HG03108 (cell line): ENCODE measurements at regions not wholly inside any gene's neighbourhood (a gene's known extent, or its start where the extent isn't known, plus 50 kb on each side); places are given as distances from the start of the nearest gene placed in this dataset.

Source experiments
- ATAC-seq: cut with Tn5 transposase; IDR thresholded peaks from one replicate; pipeline ENCODE4 v1.9.1; 2021; ENCODE audit warnings: moderate library complexity; ENCODE audit not compliant: unreplicated experiment

DNA sequence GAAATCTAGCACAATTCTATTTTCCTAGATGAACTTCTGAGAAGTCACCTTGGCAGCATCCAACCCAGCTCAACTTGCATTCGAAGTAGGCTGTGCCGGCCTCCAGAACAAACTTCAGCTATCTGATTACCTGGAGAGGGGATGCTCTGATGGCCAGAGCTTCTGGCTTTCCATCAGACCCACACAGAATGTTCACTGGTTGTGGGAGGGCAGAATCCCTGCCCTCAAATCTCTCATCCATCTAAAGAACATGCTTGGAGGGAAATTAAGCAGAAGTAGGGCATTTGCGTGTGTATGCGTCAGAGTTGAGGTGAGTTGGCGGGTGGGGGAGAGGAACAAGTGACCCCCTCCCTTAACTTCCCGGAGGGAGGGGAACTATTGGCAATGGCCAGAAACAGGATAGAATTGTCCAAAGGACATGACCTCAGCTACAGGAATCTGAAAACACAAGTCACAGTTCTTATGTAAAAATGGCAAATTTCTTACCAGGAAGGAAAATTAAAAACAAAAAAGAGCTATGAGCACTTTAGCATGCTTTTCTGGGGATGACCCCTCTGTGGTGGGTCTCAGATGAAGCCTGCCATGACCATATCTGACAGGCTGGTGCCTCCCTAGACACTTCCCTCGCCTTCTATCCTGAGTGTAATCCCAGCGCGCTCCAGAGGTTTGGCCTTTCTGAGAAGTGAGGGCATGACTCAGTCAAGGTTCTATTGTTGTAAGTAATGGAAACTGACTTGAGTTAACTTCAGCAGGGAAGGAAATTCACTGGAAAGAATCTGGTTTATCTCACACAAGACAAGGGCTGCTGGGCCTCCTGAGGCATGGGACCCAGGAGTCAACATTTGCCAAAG is 278.8 kb downstream of the RPS24 start:
- no peak for ATAC-seq

DNA sequence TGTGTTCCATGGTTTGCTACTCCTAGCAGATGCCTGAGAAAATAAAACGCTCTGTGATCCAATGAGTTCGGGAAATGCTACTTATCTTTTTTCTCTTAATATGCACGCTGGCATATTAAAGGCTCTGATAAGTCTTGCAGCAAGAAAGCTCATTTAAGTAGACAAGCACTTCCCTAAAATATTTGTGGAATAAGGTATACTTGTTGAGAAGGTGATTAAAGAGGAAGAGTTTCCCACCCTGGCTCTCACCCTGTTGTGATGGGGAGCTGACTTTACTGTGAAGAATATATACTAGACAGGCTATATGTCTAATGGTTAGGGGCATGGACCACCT is 279.4 kb downstream of the RPS24 start:
- no peak for ATAC-seq

DNA sequence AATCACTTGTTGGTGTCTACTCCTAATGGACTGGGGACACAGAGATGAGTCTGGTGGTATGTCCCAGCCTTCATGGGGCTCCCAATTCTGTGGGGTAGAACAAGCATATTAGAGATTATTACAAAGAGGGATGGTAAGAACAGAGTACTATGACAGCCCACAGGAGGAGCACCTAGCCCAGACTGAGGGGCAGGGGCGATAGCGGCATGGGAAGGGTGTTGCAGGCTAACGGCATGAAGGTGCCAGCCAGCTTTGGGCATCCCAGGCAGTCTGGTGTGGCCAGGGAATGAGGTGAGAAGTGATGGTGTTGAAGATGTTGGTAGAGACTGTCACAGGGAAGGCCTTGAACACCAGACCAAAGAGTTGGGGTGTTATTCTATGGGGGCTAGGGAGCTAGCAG is 280.0 kb downstream of the RPS24 start:
- ATAC-seq: no peak

DNA sequence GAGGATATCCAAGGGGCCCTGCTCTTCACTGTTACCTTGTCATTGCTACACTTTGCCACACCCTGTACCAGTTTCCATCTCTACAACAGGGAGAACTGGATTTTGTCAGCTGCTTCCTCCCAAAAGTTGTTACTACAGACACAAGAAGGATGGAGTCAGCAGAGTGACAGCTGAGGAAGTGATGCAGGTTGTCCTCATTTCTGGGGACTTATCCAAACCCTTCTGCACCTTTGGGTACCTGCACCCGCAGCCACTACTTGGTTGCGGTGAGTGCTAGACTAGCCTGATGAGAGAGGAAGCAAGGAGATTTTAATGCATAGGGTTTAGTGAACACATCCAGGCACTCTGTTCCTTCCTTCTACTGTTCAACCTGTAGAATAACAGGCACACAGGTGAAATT is 281.0 kb downstream of the RPS24 start:
- ATAC-seq: no peak

DNA sequence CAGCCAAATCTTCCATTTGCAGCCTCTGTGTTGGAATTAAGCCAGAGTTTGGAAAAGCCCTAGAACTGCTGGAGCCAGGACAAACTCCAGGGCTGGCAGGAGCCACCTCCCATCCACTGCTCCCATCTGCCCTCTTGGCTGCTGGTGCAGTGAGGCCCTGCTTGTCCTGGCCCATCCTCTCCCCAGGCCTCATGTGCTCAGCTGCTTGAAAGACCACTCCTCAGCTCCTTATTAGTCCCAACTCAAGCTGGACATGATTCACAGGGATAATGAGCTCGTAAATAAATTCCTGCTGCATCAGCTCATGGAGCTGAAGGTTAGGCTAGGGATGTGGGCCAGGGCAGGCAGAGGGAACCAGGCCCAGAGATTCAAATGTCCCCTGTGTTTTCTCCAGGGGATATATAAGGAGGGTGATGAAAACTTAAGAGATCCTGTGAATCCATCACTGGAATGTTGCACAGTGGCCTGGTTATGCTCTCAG is 282.8 kb downstream of the RPS24 start:
- ATAC-seq: no peak

DNA sequence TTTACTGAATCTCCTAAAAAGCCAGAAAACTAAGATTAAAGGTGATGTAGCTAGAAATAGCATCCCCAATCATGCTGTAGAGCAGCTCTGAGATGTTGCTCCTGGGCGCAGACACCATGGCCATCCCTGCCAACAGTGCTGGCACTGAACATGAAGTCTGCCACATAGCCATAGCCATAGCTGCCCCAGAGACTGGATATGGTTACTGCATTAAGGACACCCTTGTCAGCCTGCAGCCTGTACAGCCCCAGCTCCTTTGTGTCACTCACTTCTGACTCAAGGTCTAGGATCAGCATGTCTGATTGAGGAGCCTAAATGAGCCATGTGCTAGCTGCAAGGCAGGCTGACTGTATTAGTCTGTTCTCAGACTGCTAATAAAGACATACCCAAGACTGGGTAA is 284.6 kb downstream of the RPS24 start:
- ATAC-seq: no peak

DNA sequence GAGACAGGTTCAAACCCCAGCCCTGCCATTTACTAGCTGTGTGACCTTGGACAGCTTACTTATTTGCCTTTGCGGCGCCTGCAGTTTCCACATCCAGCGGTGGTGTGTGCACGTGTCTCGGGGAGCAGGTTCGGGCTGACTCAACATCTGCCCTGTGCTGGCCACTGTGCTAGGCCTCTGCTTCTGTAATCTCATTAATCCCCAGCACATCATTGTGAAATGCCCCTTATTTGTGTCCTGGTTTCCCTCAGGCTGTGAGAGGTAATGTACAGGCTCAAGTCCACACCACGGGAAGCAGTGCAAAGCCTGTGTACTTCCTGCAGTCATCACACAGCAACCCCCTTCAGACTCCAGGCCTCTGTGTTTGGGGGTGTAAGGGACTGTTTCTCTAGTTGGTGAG is 285.7 kb downstream of the RPS24 start:
- no peak for ATAC-seq

DNA sequence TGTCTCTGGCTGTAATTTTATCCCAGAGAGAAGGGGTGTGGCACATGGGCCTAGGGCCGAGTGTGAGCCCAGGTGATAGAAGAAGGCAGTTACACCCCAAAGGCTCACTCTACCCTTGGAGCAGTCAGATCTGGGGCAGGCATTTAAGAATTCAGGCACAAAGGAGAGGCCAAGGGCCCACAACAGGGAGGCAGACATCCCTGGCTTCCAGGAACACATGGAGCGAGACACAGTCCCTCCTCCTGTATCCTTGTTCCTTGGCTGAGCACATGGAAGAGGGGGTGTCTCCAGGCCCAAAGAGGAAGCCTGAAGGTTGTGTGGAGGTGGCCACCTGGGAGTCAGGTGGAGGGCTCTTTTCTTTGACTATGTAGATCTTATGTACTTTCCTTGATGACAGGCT is 286.2 kb downstream of the RPS24 start:
- ATAC-seq: no peak

DNA sequence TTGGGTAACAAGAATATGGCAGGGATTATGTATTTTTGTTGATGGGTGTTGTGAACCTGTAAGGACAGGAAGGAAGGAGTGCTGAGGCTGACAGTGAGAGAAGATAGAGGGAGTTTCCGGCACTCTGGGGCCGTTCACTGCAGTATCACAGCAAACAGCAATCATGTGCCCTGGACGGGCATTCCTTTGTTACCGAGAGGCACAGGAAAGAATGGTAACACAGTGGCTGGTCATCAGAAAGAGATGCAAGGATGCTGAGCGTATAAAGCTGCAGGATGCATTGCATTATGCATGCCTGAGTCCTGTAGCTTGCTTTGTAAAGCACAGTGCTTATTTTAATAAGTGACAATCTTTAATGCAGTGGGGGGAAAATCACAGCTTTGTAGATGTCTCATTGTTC is 286.8 kb downstream of the RPS24 start:
- ATAC-seq: no peak

DNA sequence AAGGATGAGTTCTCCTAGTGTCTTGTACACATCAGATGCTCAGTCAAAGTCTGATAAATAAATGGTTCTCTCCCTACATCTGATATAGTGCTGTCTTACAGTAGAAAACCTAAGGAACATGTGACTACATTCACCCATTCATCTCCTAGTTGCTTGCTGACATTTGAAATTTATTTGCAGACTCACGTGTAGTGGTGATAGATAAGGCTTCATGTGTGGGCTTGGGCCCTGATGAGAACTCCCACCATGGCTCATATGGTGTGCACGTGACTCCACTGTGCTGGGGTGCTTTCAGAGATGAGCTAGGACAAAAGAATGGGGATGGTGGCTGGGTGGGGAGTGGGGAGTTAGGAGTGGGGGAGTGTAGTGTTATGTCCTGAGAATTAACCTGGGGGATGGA is 287.3 kb downstream of the RPS24 start:
- no peak for ATAC-seq

DNA sequence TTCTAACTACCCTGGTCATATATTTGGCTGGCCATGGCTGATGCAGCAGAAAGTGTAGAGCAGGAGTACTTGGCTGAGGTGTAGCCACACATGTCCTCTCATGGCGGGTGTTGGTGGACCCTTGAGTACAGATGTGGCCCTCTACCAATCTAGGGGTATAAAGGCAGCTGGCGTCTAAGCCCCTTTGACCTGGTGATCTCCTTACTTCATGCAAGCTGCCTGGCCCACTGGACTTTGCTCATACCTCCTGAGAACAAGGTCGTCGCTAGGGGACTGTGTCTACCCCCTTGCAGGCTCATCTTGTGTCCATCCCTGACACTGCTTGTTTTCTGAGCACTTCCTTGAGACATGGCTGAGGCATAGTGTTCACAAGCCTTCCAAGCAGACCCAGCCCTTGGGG is 287.8 kb downstream of the RPS24 start:
- ATAC-seq: no peak

DNA sequence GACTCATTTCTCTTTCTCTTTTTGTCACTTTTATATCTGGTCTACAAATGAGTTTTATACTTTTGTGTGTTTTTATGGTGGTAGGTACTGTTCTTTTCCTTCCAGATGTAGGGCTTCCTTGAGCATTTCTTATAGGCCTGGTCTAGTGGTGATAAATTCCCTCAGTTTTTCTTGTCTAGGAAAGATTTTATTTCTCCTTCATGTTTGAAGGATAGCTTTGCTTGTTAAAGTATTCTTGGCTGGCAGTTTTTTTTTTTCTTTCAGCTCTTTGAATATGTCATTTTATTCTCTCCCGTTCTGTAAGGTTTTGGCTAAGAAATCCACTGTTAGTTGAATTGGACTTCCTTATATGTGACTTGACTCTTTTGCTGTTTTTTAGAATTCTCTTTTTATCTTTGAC is 292.7 kb downstream of the RPS24 start:
- no peak for ATAC-seq

DNA sequence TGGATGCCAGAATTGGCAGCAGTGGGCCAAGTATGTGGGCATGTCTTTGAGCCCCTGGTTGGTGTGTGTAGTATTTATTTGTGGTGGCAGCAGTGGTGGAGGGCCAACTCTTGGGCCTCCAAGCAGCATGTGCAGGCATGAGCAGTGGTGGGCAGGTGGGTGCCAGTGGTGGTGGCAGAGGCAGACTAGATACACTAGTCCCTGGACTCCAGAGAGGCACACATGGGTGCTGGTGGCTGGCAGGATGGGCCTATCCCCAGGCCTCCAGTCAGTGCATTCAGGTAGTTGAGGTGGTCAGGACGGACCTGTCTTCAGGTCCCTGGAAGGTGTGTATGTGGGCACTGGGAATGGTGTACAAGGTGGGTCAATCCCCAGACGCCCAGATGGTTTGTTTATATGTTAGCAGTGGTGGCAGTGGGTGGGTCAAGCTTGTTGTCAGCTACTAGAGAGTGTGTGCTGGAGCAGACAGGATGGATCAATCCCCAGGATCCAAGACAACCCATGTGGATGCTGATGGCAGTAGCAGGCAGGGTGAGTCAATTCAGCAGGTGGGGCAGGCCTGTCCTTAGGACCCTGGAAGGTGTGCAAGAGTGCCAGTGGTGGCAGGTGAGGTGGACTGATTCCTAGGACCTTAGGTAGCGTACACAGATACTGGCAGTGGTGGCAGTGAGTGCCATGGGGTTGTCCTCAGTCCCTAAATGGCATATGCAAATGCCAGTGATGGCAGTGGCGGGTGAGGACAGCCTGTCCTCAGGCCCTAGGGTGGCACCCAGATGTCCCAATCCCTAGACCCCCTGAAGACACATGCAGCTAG is 294.3 kb downstream of the RPS24 start:
- ATAC-seq: no peak

DNA sequence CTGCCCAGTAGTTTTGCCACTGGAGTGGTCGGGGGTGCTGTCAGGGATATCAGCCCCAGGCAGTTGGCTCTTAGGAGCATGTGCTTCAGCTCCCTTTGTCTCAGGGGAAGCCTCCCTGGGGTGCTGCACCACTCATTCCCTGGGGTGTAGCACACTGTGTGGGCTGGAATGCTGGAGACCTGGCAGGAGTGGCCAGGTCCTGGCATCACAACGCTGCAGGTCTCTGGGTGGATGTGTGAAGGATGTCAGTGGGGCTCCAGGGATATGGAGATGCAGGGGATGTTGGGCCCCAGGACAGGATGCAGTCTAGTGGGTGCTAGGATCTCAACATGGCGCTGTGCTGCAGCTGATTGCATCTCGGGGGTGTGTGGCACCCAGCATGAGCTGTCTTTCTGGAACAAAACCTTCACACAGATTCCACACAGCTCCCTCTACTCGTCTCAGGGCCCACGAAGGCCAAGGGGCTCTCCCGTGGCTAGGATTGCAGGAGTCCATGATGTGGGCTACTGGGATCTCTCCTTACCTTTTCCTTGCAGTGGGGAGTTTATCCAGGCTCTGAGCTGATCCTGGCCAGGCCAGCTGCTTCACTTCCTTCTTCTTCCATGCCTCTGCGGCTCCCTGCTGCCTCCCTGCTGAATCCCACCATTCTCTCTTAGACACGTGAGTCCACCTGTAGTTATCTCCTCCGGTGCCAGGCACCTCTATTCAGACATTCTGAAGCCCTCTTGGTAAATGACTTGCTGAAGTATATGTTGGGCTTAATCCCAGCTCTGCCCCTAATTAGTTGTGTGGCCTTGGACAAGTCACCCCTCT is 295.1 kb downstream of the RPS24 start:
- ATAC-seq: no peak

DNA sequence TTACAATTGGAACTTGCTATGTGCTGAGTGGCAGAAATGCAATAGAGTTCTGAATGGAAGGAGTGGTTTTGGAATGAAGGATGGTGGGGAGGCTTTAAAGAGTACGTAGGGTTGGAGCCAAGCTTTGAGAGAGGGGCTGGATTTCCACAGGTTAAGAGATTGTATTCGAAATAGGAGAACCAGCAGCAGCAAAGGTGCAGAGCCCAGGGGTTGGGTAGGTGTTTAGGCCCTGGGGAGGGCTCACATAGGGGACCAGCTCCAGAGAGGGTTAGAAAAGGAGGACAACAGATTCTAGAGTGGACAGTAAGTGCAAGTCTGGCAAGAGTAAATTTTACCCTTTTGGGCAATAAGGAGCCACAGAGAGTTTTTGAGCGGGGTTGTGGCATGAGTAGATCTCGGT is 297.2 kb downstream of the RPS24 start:
- ATAC-seq: no peak

DNA sequence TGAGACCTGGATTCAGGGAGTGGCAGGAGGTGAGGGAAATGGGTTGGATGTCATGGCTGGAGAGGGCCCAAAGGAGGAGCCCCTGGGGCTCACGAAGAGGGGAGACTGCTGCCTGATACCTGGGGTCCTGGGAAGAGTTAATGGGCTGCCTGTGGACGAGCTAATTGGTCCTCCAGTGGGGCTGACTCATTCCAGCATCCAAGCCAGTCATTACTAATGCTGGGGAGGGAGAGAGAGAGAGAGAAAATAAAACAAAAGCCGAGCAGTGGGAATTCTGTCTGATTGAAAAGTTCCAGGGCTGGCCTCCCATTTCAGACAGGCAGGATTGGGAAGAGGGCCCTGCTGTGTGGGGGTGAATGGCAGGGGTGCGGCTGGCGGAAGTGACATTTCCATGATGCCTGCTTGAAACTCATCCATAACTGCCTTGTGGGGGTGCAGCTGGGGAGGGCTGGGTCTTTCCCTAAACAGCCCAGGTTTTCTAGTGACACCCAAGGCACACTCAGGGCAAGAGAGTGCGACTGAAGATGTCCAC is 297.8 kb downstream of the RPS24 start:
- ATAC-seq: no peak

DNA sequence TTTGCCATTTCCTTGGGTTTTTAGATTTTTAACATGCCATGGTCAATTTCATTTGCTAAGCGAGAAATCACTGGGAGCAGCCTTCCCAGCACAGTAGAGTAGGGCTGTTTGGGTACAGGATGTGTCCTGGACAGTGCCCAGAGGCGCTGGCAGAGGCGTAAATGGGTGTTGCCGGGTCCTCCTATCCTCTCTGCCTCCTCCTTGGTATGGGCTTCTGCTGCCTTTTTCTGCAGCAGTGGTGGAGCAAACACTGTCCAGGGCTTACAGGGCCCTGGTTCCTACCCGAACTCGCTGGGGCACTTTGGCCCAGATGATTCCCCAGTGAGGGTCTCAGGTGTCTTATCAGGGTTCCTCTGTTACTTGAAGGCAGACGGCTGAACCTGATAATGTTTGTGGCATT is 298.3 kb downstream of the RPS24 start:
- no peak for ATAC-seq

DNA sequence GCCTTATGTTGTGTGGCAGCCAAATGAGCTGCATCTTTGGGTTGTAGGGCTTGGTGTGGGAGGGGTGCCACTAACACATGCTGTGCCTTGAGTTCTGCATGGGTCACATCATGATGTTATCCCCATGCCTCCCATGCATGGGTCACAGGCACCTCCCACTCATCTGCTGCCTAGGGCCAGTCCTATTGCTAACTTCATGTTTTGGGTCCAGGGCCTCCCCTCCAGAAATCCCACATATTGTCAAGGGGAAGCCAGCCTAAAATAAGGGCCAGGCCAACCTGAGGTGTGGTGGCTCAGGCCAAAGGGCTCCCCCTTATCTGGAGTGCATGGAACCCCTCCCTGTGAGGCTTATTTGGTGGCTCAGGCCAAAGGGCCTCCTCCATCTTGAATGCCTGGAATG is 299.0 kb downstream of the RPS24 start:
- ATAC-seq: no peak

DNA sequence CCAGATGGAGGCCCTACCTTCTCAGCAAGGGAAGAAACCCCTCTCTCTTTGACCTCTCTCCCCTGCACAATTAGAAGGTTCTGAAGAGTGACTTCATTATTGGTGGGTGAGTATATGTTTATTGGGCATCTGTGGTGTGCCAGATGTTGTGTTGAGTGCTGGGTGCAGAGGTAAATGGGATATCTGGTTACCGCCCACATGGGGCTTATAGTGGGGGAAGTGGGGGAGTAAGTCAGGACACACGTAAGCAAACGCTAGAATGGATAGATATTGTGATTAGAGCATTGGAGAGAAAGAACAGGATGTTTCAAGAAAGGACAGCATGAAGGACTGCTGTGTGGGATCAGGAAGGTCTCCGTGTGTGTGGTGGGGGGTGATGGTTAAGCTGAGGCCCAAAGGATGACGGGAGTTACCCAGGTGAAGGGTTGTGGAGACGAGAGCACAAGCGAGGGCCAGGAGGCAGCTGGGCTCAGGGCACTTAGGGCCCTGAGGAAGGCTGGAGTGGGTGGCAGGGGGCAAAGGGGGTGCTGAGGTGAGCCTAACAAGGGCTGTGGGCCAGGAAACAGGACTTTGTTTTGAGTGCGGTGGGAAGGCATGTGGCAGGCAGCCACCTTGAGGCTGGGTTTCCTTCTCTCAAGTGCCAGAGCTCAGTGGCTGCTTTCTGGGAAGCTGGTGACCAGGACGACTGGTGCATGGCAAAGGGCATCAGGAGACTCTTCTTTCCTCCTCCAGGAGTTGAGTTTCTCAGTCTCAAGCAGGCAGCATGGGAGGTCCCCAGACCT is 299.9 kb downstream of the RPS24 start:
- no peak for ATAC-seq

DNA sequence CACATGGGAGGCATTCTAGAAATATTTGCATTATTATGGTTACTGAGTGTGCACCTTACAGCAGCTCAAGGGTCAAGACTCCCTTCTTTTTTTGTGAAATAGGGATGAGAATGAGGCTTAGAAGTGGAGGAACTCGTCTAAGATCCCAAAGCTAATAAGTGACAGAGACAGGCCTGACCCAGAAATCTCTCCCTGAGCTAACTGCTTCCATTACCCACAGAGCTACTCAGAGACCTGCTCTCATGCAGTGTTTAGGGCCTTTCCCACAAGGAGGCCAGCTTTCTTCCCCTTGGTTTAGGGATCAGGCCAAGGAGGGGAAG is 301.7 kb downstream of the RPS24 start:
- no peak for ATAC-seq
